HG02571 (cell line): ENCODE measurements at regions not wholly inside any gene's neighbourhood (a gene's known extent, or its start where the extent isn't known, plus 50 kb on each side); places are given as distances from the start of the nearest gene placed in this dataset.

Source experiments
- ATAC-seq: cut with Tn5 transposase; IDR thresholded peaks from one replicate; pipeline ENCODE4 v1.9.1; 2021; ENCODE audit warnings: mild to moderate bottlenecking, moderate library complexity; ENCODE audit not compliant: unreplicated experiment

- ATAC-seq: no peak
These were observed 490.7 kb downstream of the TOX3 start for GRCh38 chr16:52056259-52056658.

- ATAC-seq: no peak
These were observed 491.6 kb downstream of the TOX3 start for GRCh38 chr16:52055381-52055780.

DNA sequence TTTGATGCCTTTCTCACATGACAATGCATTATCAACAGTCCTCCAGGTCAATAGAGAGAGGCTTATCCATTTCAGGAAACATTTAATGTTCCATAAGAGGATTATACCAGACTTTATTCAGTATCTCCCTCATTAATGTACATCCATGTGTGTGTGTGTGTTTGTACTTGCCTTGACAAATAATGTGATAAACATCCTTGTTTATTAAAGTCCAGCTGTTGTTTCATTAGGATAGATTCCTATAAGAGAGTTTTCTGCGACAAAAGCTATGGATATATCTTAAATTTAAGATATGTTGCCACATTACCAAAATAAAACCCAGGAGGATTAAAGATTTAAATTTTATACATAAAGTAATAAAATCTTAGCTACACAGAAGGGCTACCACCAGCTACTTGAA lies 492.6 kb downstream of the TOX3 start:
- ATAC-seq: no peak

GRCh38 chr16:52052818-52053217 lies 494.1 kb downstream of the TOX3 start:
- ATAC-seq: no peak

DNA sequence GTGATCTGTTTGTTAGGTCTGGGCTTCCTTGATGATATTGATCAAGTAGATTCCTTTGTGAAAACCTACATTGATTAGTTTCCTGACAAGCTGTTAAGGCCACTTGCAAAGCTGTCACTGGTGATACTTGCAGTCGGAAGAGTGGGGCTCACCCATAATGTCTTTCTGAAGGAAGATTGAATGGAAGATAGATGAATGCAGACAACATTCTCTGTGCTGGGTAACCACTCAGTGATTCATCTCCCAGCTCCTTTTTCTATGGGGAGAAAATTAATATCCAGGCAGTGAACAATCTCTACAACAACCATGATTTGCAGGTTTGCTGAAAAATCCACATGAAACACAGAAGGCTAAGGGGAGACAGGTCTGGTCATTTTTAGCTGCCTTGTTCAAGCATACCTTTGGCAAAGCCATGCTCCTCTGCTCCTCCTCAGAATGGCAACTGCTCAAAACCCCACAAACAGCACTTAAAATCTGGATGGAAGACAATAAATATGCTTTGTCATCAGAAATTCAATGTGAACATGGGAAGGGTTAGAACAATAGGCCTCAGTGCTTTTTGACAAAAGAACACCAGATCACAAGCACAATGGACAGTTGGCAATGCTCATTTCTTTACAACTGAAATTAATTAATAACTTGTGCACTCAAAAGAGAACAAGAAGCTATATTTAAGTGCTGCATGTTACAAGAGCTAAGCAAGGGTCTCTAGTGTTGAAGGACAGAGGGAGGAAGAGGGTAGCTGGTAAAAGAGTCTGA lies 495.4 kb downstream of the TOX3 start:
- ATAC-seq: no peak

DNA sequence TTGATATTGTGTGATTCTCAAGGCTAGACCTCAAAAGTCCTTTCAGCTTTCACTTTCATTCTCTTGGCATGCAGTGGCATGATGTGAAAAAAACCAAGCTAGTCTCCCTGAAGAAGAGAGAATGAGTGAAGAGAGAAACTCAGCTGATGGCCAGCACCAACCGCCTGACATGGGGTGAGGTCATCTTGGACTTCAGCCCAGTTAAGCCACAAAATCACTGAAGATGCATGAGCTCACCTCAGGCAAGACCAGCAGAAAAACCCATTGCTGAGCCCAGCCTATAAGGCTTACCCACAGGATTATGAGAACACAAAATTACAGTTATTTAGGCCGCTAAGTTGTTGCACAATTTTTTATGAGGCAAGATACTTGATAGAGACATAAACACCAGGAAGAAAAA lies 496.5 kb downstream of the TOX3 start:
- ATAC-seq: no peak

- ATAC-seq: no peak
These were observed 511.5 kb downstream of the TOX3 start for GRCh38 chr16:52035436-52035835.

- ATAC-seq: no peak
These were observed 512.1 kb downstream of the TOX3 start for GRCh38 chr16:52034830-52035229.

- ATAC-seq: no peak
These were observed 513.0 kb downstream of the TOX3 start for GRCh38 chr16:52033992-52034391.

DNA sequence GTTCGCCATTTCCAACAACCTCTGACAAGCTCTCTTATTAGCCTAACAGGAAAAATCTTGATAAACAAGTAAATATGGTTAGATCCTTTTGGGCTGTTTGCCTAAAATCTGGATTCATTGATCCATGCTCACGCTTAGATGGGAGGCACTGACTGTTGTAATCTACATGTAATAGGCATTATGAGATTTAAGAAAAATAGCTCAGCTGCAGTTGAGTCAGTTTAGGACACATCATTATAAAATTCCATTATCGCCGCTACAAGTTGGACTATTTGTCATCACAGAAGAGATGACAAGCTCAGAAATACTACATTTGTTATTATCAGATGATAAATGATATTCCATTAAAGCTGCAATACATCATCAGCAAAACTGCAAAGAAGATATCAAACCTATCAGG lies 524.0 kb downstream of the TOX3 start:
- no peak for ATAC-seq

DNA sequence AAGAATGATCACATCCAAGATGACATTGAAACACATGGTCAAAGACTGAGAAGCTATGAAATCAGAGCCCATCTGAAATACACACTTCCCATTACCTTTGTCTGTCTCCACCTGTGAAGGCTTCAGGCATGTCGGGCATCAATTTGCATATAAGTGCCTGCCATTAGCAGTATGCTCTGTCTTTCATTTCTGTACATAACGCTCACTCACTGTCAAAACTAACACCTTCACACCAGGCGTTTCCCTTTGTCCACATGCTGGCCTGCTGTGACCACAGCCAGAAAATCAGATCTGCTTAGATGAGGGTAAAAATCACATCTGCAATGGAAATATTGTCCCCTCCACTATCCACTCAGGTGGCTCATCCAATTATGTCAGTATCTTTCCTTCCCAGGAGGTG lies 524.8 kb downstream of the TOX3 start:
- ATAC-seq: no peak

GRCh38 chr16:52016387-52016786 lies 530.6 kb downstream of the TOX3 start:
- ATAC-seq: no peak

DNA sequence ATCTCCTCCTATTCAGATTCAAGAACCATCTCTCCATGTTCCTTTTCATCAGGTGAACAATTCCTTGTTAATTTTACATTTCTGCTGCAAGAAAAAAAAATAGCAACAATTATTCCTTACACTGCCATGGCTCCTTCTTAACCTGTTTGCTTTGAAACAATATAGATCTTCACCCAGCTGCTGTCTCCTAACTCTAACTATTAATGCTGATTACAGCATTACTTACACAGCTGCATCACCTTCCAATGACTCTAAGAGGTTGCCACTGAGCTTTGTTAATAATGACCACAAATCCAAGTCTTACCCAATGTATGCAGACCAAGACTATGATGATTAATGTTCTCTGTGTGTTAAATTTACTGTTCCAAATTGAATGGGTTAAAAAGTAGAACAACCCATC lies 541.4 kb downstream of the TOX3 start:
- no peak for ATAC-seq

- ATAC-seq: no peak
These were observed 542.6 kb downstream of the TOX3 start for GRCh38 chr16:52004343-52004742.

GRCh38 chr16:52002026-52002425 lies 544.9 kb downstream of the TOX3 start:
- ATAC-seq: no peak

DNA sequence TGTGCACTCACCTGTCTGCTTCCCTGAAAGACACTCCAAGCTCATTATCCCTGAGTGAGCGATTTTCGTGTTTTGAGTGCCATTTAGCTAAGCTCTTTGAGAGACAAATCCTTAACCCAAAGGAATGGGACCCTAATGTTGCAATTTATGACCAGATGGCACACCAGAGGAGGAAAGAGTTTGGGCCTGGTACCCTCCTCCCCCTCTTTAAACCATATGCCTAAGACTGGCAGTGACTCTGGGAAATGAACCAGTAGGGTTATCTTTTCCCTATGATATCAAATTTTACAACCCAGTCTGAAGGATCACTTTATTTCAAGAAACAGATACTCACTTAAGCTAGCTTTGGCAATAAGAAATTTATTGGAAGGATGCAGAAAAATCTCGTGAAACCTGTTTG lies 550.4 kb downstream of the TOX3 start:
- ATAC-seq: no peak

DNA sequence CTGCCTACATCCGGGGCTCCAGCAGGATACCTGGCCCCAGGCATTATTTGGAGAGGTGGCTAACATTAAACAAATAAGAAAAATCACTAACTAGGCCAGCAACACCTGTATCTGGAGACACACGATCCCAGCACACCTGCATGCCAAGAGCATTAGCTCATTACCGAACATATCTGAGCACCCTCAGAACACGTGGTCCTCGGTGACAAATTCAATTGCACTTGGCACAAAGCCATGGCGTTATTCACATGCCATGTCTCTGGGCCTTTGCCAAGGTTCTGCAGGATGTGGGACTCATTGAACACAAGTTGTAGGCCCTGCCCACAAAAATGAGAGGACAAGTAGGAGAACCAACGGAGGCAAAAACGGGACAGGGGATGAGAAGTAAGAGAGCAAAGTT lies 552.3 kb downstream of the TOX3 start:
- ATAC-seq: no peak

DNA sequence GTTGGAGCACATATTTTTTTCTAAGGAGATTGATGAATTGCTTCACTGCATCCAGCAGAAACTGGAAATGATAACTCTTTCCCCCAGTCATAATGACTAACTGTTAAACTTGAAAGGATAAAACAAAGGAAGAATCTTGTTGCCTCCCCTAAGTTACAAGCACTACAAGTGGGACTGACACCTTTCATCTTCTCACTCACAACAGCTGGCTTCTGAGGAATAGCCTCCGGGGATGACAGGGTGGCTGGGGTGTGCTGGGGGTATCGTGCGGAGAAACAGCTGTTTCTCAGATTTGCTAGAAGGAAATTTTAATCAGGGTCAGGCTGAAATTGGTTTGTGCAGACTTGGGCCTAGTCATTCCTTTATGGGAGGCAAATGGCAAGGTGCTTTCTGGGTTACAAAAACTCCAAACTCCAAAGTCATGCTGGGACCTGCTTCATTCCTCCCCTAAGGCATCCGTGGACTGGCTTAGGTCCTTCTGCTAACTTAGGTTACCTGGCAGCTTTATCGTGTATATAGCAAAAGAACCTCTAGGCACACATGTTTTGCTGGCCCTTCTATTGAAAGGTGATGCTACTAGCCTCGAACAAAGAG lies 557.2 kb downstream of the TOX3 start:
- no peak for ATAC-seq

DNA sequence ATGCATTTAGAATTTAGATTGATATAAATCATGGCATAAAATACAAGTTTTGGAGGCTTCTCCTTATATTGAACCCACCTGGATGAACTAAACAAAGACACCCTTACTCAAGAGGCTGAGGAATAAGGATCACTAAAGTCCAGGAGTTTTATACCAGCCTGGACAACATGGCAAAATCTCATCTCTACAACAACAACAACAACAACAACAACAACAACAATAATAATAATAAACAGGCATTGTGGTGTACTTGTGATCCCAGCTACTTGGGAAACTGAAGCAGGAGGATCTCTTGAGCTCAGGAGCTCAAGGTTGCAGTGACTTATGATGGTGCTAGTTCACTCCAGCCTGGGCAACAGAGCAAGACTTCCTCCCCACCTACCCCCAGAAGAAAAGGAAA lies 558.0 kb downstream of the TOX3 start:
- ATAC-seq: no peak

- no peak for ATAC-seq
These were observed 559.4 kb downstream of the TOX3 start for GRCh38 chr16:51987519-51987918.

DNA sequence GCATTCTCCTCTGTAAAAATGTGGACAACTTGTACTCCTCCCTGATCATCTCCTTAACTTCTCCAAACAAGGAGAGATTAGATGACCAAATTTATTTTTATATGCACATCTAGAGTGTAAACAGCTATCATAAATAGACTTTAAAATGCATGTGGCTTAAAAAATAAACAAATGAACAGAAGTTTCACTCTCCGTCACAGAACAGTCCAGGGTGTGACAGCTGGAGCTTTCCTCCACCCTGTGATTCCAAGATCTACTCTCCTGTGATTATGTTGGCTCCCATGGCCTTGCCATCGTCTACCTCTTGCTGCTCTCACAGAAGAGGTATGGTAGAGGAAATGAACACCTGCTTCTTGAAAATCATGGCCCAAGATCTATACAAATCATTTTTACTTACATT lies 560.2 kb downstream of the TOX3 start:
- ATAC-seq: no peak

- no peak for ATAC-seq
These were observed 560.6 kb downstream of the TOX3 start for GRCh38 chr16:51986301-51986700.

DNA sequence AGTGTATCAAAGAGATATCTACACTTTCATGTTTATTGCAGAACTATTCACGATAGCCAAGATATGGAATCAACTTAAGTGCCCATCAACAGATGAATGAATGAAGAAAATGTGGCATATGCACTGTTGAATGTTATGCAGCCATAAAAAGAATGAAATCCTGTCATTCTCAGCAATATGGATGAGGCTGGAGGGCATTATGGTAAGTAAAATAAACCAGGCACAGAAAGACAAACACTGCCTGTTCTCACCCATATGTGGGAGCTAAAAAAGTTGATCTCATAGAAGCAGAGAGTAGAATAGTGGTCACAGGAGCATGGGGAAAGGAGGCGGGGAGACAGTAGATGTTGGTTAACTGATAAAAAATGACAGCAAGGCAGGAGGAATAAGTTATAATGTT lies 561.8 kb downstream of the TOX3 start:
- ATAC-seq: no peak
